SK-N-SH (cell line): ENCODE measurements at regions not wholly inside any gene's neighbourhood (a gene's known extent, or its start where the extent isn't known, plus 50 kb on each side); places are given as distances from the start of the nearest gene placed in this dataset.

Experiments
- CTCF ChIA-PET: fragments of 300-600, 350-600 bp; formaldehyde crosslinking; extraction: SDS; loops from one replicate; lab custom pipeline; 2021; lab: Yijun Ruan, JAX
- POLR2A ChIA-PET: fragments of 350-600 bp; sonication (Branson Sonifier 250); formaldehyde crosslinking; extraction: SDS; loops from one replicate; lab custom pipeline; 2020; ENCODE audit warnings: antibody characterized with exemption, inconsistent platforms; lab: Yijun Ruan, JAX
- DNase-seq: peaks from one replicate; pipeline ENCODE4 v3.0.0; 2012
- H2AFZ ChIP-seq: fragments of 200-600 bp; sonication (generic); 2 replicates; pipeline ENCODE4 v1.8.1; 2016; ENCODE audit warnings: antibody characterized with exemption, mild to moderate bottlenecking, low read depth
- H3F3A ChIP-seq: fragments of 200-600 bp; sonication (generic); replicated peaks from 2 replicates; pipeline ENCODE3; 2016; ENCODE audit warnings: antibody characterized with exemption, mild to moderate bottlenecking; ENCODE audit not compliant: insufficient read depth
- H3K27ac ChIP-seq, 2 experiments: fragments of 200-500 bp in 1 of 2; fragments of 200-600 bp in 1 of 2; sonication (Bioruptor generic) in 1 of 2; sonication (generic), shearing (Covaris generic) in 1 of 2; 2 replicates each; pipeline versions ENCODE4 v1.5.1 to v1.6.1; 2014 to 2016; ENCODE audit warnings: low read depth in 2 of 2, inconsistent platforms in 1 of 2, low read length in 1 of 2, mild to moderate bottlenecking in 1 of 2, mixed read lengths in 1 of 2
- H3K27me3 ChIP-seq: fragments of 200-600 bp; sonication (generic), shearing (Covaris generic); 2 replicates; pipeline ENCODE4 v1.6.1; 2016; ENCODE audit warnings: mixed run types; ENCODE audit not compliant: insufficient read depth
- H3K36me3 ChIP-seq, 2 experiments: fragments of 200-500 bp in 1 of 2; fragments of 200-600 bp in 1 of 2; sonication (Bioruptor generic) in 1 of 2; sonication (generic) in 1 of 2; replicated peaks in 1 of 2; 2 replicates each; pipeline versions ENCODE3 to v1.5.1; 2014 to 2016; ENCODE audit warnings: low read length in 1 of 2, mild to moderate bottlenecking in 1 of 2; ENCODE audit not compliant: insufficient read depth in 2 of 2, control insufficient read depth in 1 of 2
- H3K4me1 ChIP-seq, 2 experiments: fragments of 200-500 bp in 1 of 2; fragments of 200-600 bp in 1 of 2; sonication (Bioruptor generic) in 1 of 2; sonication (generic), shearing (Covaris generic) in 1 of 2; 2 replicates each; pipeline versions ENCODE4 v1.5.1 to v1.6.1; 2014 to 2016; ENCODE audit warnings: low read depth in 1 of 2, low read length in 1 of 2, mixed run types in 1 of 2; ENCODE audit not compliant: insufficient read depth in 2 of 2, control insufficient read depth in 1 of 2
- H3K4me2 ChIP-seq: fragments of 200-600 bp; sonication (generic), shearing (Covaris generic); 2 replicates; pipeline ENCODE4 v1.6.1; 2017; ENCODE audit warnings: mixed run types
- H3K4me3 ChIP-seq, 2 experiments: fragments of 200-500 bp in 1 of 2; fragments of 200-600 bp in 1 of 2; sonication (Bioruptor generic) in 1 of 2; sonication (generic), shearing (Covaris generic) in 1 of 2; 2 replicates each; pipeline versions ENCODE4 v1.5.1 to v1.8.1; 2014 to 2016; ENCODE audit warnings: low read depth in 2 of 2, inconsistent platforms in 1 of 2, low read length in 1 of 2, mild to moderate bottlenecking in 1 of 2, mixed read lengths in 1 of 2, moderate library complexity in 1 of 2
- H3K79me2 ChIP-seq: fragments of 200-600 bp; sonication (generic); 2 replicates; pipeline ENCODE4 v1.8.1; 2017; ENCODE audit warnings: mild to moderate bottlenecking; ENCODE audit not compliant: insufficient read depth
- H3K9ac ChIP-seq: fragments of 200-600 bp; sonication (generic); 2 replicates; pipeline ENCODE4 v1.6.1; 2017; ENCODE audit warnings: mixed run types
- H3K9me2 ChIP-seq: fragments of 200-600 bp; sonication (generic); 2 replicates; pipeline ENCODE4 v1.6.1; 2017; ENCODE audit warnings: mixed run types
- H3K9me3 ChIP-seq: fragments of 200-600 bp; sonication (generic); 2 replicates; pipeline ENCODE4 v1.6.1; 2017; ENCODE audit warnings: mixed run types, mild to moderate bottlenecking, moderate library complexity
- H4K20me1 ChIP-seq: fragments of 200-600 bp; sonication (generic); 2 replicates; pipeline ENCODE4 v1.6.1; 2017; ENCODE audit warnings: mild to moderate bottlenecking, mixed run types; ENCODE audit not compliant: insufficient read depth
- CHD2 ChIP-seq: fragments of 150-350 bp; IDR thresholded peaks from 2 replicates; pipeline ENCODE4 v1.6.1; 2018; ENCODE audit warnings: low read length; ENCODE audit not compliant: partially characterized antibody
- ELF1 ChIP-seq: IDR thresholded peaks from 2 replicates; pipeline ENCODE4 v1.4.0; 2012
- EZH2phosphoT487 ChIP-seq: fragments of 200-600 bp; sonication (generic); IDR thresholded peaks from 2 replicates; pipeline ENCODE4 v1.6.1; 2017; ENCODE audit warnings: low read depth, mixed run types, mild to moderate bottlenecking, antibody characterized with exemption, moderate library complexity, borderline replicate concordance
- FOSL2 ChIP-seq: IDR thresholded peaks from 2 replicates; pipeline ENCODE4 v1.4.0; 2012; ENCODE audit warnings: low read depth, mild to moderate bottlenecking, moderate library complexity, borderline replicate concordance
- FOXJ3 ChIP-seq: sonication (generic); formaldehyde crosslinking; IDR thresholded peaks from 2 replicates; pipeline ENCODE4 v1.5.1; 2020; ENCODE audit warnings: mild to moderate bottlenecking, missing genetic modification reagents
- FOXM1 ChIP-seq: IDR thresholded peaks from 2 replicates; pipeline ENCODE4 v1.4.0; 2012; ENCODE audit warnings: low read depth, mild to moderate bottlenecking
- GATA2 ChIP-seq: sonication (generic); formaldehyde crosslinking; IDR thresholded peaks from 2 replicates; pipeline ENCODE4 v1.5.0; 2020; ENCODE audit warnings: mild to moderate bottlenecking, missing genetic modification reagents
- NFIC ChIP-seq: IDR thresholded peaks from 2 replicates; pipeline ENCODE4 v1.4.0; 2012; ENCODE audit warnings: borderline replicate concordance
- POLR2AphosphoS5 ChIP-seq: IDR thresholded peaks from 2 replicates; pipeline ENCODE4 v1.6.1; 2012; ENCODE audit warnings: low read depth, low read length
- RXRA ChIP-seq: IDR thresholded peaks from 2 replicates; pipeline ENCODE4 v1.4.0; 2012; ENCODE audit warnings: low read depth, mild to moderate bottlenecking, borderline replicate concordance
- SIN3A ChIP-seq: IDR thresholded peaks from 2 replicates; pipeline ENCODE4 v1.6.1; 2012; ENCODE audit warnings: low read depth, mild to moderate bottlenecking, low read length, moderate library complexity, borderline replicate concordance
- TAF1 ChIP-seq: IDR thresholded peaks from 2 replicates; pipeline ENCODE4 v1.6.1; 2012; ENCODE audit warnings: low read depth, mild to moderate bottlenecking, low read length, moderate library complexity, borderline replicate concordance
- TCF12 ChIP-seq: IDR thresholded peaks from 2 replicates; pipeline ENCODE4 v1.4.0; 2012
- YY1 ChIP-seq: IDR thresholded peaks from 2 replicates; pipeline ENCODE4 v1.4.0; 2012; ENCODE audit warnings: low read depth, mild to moderate bottlenecking
- WGBS: methylation state at CpG from one replicate; pipeline ENCODE4 v1.1.6; 2017; ENCODE audit warnings: low lambda C conversion rate; 5-methylcytosine and 5-hydroxymethylcytosine counted together
- TF ChIP-seq, protein P1 (sequence below): IDR thresholded peaks from 2 replicates; pipeline ENCODE4 v1.4.0; 2012; ENCODE audit warnings: low read depth, borderline replicate concordance
- TF ChIP-seq, protein P2 (sequence below): IDR thresholded peaks from 2 replicates; pipeline ENCODE4 v1.4.0; 2012; ENCODE audit warnings: low read depth
- TF ChIP-seq, protein P3 (sequence below): IDR thresholded peaks from 2 replicates; pipeline ENCODE4 v1.6.1; 2012; ENCODE audit warnings: mild to moderate bottlenecking, low read depth, low read length, moderate library complexity
- TF ChIP-seq, protein P4 (sequence below): fragments of 200-600 bp; sonication (generic); IDR thresholded peaks from 2 replicates; pipeline ENCODE4 v1.6.1; 2017; ENCODE audit warnings: antibody characterized with exemption, mild to moderate bottlenecking, moderate library complexity

DNA sequence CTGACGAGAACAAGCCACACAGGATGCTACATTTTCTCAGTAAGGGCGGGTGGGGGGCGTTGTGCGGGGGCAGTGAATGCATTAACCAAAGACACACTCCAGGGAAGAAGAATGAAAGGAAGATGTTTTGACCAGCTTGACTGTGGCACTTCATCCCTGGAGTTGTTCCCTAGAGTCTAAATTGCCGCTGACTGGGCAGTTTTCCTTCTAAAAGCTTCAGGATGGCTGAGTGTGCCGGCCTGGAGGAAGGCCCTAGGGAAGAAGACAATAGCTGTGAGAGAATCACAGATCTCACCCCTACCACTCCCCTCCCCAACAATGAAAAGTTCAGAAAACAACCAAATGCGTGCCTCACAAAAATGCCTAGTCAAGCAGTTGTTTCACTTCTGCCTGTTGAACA is 67.2 kb downstream of the NKX2-1 start:
- Histone ChIP-seq H3K4me3 (no peak overlapping the region), H3F3A (no peaks in the 10 kb centered on the region), H3K36me3 (no peaks in the 10 kb centered on the region), H3K9ac (no peak overlapping the region), H3K79me2 (no peaks in the 10 kb centered on the region), H3K27me3 (peaks cover 6% of the 10 kb centered on the region; the same call in 1 of the 2 replicates), H3K9me2 (peaks cover 3% of the 10 kb centered on the region; the same call in 1 of the 2 replicates), H2AFZ (no peak overlapping the region), H3K9me3 (no peaks in the 10 kb centered on the region), H3K27ac (no peak overlapping the region), H3K4me2 (no peak overlapping the region), H3K4me1 (no peaks in the 10 kb centered on the region), H4K20me1 (no peaks in the 10 kb centered on the region)
- DNase-seq: no peak
- TF ChIP-seq SIN3A (no peak), POLR2AphosphoS5 (no peak), RXRA (no peak), ELF1 (no peak)
- WGBS: 20% methylated on average over 7 of the region's 7 CpGs
- ChIA-PET CTCF (no interaction called here), POLR2A (no interaction called here)

DNA sequence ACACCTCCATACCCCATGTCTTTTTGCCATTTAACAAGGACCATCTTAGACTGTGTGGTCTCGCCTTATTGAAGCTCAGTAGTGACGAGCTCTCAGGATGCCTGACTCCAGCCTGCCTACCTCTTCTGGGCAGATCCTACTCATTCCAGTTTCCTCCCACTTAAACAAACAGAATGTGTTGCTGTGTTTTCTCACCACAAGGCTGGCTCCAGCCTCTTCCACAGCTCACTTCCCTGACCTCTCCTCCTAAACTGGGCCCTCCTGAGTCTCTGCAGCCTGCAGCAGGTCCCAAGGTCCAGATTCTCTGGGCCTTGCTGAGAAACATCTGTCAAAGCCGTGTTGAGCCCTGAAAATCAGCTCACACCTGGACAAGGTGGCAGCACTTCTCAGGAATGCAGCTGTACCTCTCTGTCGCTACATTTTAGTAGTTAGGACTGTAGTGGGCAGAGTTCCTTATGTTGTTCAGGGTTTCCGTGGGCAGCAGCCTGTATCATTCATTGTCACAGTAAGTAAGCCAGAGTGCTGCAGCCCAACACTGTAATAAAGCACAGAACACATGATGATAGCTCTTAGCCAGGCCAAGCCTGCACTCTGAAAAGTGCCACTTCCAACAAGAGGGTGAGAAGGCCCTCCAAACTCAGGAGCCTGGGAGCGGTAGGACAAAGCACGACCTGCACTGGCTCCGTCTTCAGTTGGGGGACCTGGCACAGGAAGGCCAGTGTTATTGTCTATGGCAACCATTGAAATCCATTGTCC is 68.5 kb downstream of the NKX2-1 start:
- CTCF ChIA-PET: interaction anchor here (1.2 kb wide), 1 partner anchor 103 kb away, joined by 3 read pairs; no protein-coding TSS in a partner anchor
- POLR2A ChIA-PET: no interaction called here

More for the DNA sequence above, 68.5 kb downstream of the NKX2-1 start:
- Histone ChIP-seq H3K27ac (no peak overlapping the region), H3K9ac (no peak overlapping the region), H4K20me1 (no peaks in the 10 kb centered on the region), H3K36me3 (no peaks in the 10 kb centered on the region), H3F3A (no peaks in the 10 kb centered on the region), H3K9me2 (no peaks in the 10 kb centered on the region), H3K4me2 (no peak overlapping the region), H2AFZ (no peak overlapping the region), H3K4me1 (no peaks in the 10 kb centered on the region), H3K4me3 (no peak overlapping the region), H3K9me3 (no peaks in the 10 kb centered on the region), H3K27me3 (peaks cover 6% of the 10 kb centered on the region; the same call in 1 of the 2 replicates), H3K79me2 (no peaks in the 10 kb centered on the region)
- DNase-seq: no peak
- no peak for TF ChIP-seq ELF1
- no peak for TF ChIP-seq POLR2AphosphoS5
- no peak for TF ChIP-seq TAF1
- no peak for TF ChIP-seq CHD2
- no peak for TF ChIP-seq TCF12
- TF ChIP-seq FOXM1: no peak
- no peak for TF ChIP-seq YY1
- TF ChIP-seq, protein P1, sequence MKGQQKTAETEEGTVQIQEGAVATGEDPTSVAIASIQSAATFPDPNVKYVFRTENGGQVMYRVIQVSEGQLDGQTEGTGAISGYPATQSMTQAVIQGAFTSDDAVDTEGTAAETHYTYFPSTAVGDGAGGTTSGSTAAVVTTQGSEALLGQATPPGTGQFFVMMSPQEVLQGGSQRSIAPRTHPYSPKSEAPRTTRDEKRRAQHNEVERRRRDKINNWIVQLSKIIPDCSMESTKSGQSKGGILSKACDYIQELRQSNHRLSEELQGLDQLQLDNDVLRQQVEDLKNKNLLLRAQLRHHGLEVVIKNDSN: no peak
- TF ChIP-seq, protein P2, sequence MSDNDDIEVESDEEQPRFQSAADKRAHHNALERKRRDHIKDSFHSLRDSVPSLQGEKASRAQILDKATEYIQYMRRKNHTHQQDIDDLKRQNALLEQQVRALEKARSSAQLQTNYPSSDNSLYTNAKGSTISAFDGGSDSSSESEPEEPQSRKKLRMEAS: no peak
- no peak for TF ChIP-seq NFIC
- TF ChIP-seq, protein P3, sequence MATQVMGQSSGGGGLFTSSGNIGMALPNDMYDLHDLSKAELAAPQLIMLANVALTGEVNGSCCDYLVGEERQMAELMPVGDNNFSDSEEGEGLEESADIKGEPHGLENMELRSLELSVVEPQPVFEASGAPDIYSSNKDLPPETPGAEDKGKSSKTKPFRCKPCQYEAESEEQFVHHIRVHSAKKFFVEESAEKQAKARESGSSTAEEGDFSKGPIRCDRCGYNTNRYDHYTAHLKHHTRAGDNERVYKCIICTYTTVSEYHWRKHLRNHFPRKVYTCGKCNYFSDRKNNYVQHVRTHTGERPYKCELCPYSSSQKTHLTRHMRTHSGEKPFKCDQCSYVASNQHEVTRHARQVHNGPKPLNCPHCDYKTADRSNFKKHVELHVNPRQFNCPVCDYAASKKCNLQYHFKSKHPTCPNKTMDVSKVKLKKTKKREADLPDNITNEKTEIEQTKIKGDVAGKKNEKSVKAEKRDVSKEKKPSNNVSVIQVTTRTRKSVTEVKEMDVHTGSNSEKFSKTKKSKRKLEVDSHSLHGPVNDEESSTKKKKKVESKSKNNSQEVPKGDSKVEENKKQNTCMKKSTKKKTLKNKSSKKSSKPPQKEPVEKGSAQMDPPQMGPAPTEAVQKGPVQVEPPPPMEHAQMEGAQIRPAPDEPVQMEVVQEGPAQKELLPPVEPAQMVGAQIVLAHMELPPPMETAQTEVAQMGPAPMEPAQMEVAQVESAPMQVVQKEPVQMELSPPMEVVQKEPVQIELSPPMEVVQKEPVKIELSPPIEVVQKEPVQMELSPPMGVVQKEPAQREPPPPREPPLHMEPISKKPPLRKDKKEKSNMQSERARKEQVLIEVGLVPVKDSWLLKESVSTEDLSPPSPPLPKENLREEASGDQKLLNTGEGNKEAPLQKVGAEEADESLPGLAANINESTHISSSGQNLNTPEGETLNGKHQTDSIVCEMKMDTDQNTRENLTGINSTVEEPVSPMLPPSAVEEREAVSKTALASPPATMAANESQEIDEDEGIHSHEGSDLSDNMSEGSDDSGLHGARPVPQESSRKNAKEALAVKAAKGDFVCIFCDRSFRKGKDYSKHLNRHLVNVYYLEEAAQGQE: no peak
- TF ChIP-seq FOSL2: no peak
- no peak for TF ChIP-seq SIN3A
- TF ChIP-seq FOXJ3 (CRISPR knock-in tag): no peak
- TF ChIP-seq EZH2phosphoT487: no peak
- TF ChIP-seq GATA2 (CRISPR knock-in tag): no peak
- TF ChIP-seq, protein P4, sequence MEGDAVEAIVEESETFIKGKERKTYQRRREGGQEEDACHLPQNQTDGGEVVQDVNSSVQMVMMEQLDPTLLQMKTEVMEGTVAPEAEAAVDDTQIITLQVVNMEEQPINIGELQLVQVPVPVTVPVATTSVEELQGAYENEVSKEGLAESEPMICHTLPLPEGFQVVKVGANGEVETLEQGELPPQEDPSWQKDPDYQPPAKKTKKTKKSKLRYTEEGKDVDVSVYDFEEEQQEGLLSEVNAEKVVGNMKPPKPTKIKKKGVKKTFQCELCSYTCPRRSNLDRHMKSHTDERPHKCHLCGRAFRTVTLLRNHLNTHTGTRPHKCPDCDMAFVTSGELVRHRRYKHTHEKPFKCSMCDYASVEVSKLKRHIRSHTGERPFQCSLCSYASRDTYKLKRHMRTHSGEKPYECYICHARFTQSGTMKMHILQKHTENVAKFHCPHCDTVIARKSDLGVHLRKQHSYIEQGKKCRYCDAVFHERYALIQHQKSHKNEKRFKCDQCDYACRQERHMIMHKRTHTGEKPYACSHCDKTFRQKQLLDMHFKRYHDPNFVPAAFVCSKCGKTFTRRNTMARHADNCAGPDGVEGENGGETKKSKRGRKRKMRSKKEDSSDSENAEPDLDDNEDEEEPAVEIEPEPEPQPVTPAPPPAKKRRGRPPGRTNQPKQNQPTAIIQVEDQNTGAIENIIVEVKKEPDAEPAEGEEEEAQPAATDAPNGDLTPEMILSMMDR: no peak
- WGBS: 6% methylated on average over 8 of the region's 8 CpGs
